HepG2 (cell line): ENCODE measurements at regions not wholly inside any gene's neighbourhood (a gene's known extent, or its start where the extent isn't known, plus 50 kb on each side); places are given as distances from the start of the nearest gene placed in this dataset.

Experiments
- ATAC-seq: fragments of 200-7000 bp; cut with Tn5 transposase; 3 replicates; pipeline ENCODE4 v1.9.1; 2020; ENCODE audit warnings: mild to moderate bottlenecking, moderate library complexity
- BruUV-seq: library from RNA; stranded (reverse); fragments of 400-500 nt; replicated peaks from 2 replicates; lab custom pipeline; 2021; lab: Mats Ljungman, UMichigan
- CTCF ChIA-PET: fragments of 300-600 bp; formaldehyde crosslinking; extraction: SDS; loops from one replicate; lab custom pipeline; 2021; ENCODE audit warnings: low total read pairs, inconsistent platforms, low intra/inter-chr PET ratio; lab: Yijun Ruan, JAX
- POLR2A ChIA-PET: fragments of 350-600 bp; sonication (Branson Sonifier 250); formaldehyde crosslinking; loops from one replicate; lab custom pipeline; 2020; ENCODE audit warnings: antibody characterized with exemption, inconsistent platforms; lab: Yijun Ruan, JAX
- DNase-seq: peaks from one replicate; pipeline ENCODE4 v3.0.0-alpha.2; 2015; ENCODE audit warnings: low spot score
- FAIRE-seq: peaks from 3 replicates; lab custom pipeline; 2011; peaks lifted over from hg19 to GRCh38; lab: Jason Lieb, UNC
- H2AFZ ChIP-seq: one replicate; pipeline ENCODE4 v1.6.1; 2011; ENCODE audit warnings: low read length, inconsistent platforms
- H3K27ac ChIP-seq: fragments of 300-600 bp; 3 replicates; pipeline ENCODE4 v1.8.0; 2011; ENCODE audit warnings: mixed run types, mild to moderate bottlenecking, mixed read lengths, low read length, inconsistent platforms; ENCODE audit not compliant: insufficient read depth; ENCODE audit errors: extremely low read length
- H3K27me3 ChIP-seq, 2 experiments: fragments of 200-600 bp in 1 of 2; 2 replicates in 1 of 2; 3 replicates in 1 of 2; pipeline versions ENCODE4 v1.6.0 to v1.8.0; 2011; ENCODE audit warnings: low read length in 2 of 2, mild to moderate bottlenecking in 2 of 2, moderate library complexity in 2 of 2, inconsistent platforms in 1 of 2; ENCODE audit not compliant: insufficient read depth in 2 of 2, control insufficient read depth in 1 of 2
- H3K36me3 ChIP-seq, 2 experiments: fragments of 200-600 bp in 1 of 2; replicated peaks in 1 of 2; 2 replicates in 1 of 2; 3 replicates in 1 of 2; pipeline versions ENCODE4 v1.5.1 to v1.8.0; 2011; ENCODE audit warnings: low read length in 2 of 2, inconsistent platforms in 1 of 2; ENCODE audit not compliant: insufficient read depth in 2 of 2, control insufficient read depth in 1 of 2
- H3K4me1 ChIP-seq: 2 replicates; pipeline ENCODE4 v1.5.1; 2012; ENCODE audit warnings: low read length, inconsistent platforms; ENCODE audit not compliant: insufficient read depth
- H3K4me2 ChIP-seq: 2 replicates; pipeline ENCODE4 v1.6.0; 2011; ENCODE audit warnings: low read depth, low read length, inconsistent platforms
- H3K4me3 ChIP-seq, 3 experiments: fragments of 200-600 bp in 1 of 3; sonication (generic), shearing (Covaris generic) in 1 of 3; replicated peaks in 1 of 3; 2 replicates each; pipeline ENCODE4 v1.5.1; 2011 to 2016; ENCODE audit warnings: low read length in 3 of 3, inconsistent platforms in 2 of 3, low read depth in 2 of 3, mild to moderate bottlenecking in 2 of 3, control low read depth in 1 of 3, mixed read lengths in 1 of 3; ENCODE audit not compliant: insufficient read depth in 1 of 3
- H3K79me2 ChIP-seq: one replicate; pipeline ENCODE4 v1.6.1; 2011; ENCODE audit warnings: low read length, inconsistent platforms; ENCODE audit not compliant: insufficient read depth
- H3K9ac ChIP-seq: 2 replicates; pipeline ENCODE4 v1.6.0; 2011; ENCODE audit warnings: mild to moderate bottlenecking, low read depth, low read length, inconsistent platforms; ENCODE audit not compliant: insufficient read depth
- H3K9me3 ChIP-seq: 2 replicates; pipeline ENCODE4 v1.5.1; 2012; ENCODE audit warnings: mild to moderate bottlenecking, low read length
- H4K20me1 ChIP-seq: 2 replicates; pipeline ENCODE4 v1.6.0; 2011; ENCODE audit warnings: inconsistent platforms, mild to moderate bottlenecking, low read length, moderate library complexity; ENCODE audit not compliant: insufficient read depth
- HNRNPH1 ChIP-seq: fragments of 200-400 bp; formaldehyde crosslinking; optimal IDR thresholded peaks from 2 replicates; pipeline ENCODE3; 2017; ENCODE audit warnings: mild to moderate bottlenecking, low read depth, low read length
- HOMEZ ChIP-seq: IDR thresholded peaks from 2 replicates; pipeline ENCODE4 v1.6.1; 2016; ENCODE audit warnings: low read depth
- IRX3 ChIP-seq: sonication (generic); formaldehyde crosslinking; IDR thresholded peaks from 2 replicates; pipeline ENCODE4 v1.8.1; 2023; ENCODE audit warnings: mild to moderate bottlenecking, low read depth, missing genetic modification reagents, borderline replicate concordance
- MYPOP ChIP-seq: sonication (generic); formaldehyde crosslinking; IDR thresholded peaks from 2 replicates; pipeline ENCODE4 v1.8.1; 2023; ENCODE audit warnings: mild to moderate bottlenecking, moderate library complexity, missing genetic modification reagents
- NFE2L2 ChIP-seq: fragments of 150-350 bp; IDR thresholded peaks from 2 replicates; pipeline ENCODE4 v1.6.1; 2014; ENCODE audit warnings: low read length
- PRDM10 ChIP-seq: sonication (generic); formaldehyde crosslinking; IDR thresholded peaks from 2 replicates; pipeline ENCODE4 v1.4.0; 2020; ENCODE audit warnings: low read depth, missing genetic modification reagents
- REST ChIP-seq, 2 experiments: IDR thresholded peaks; 2 replicates each; pipeline ENCODE4 v1.6.1; 2011 to 2012; ENCODE audit warnings: low read length in 2 of 2, borderline replicate concordance in 1 of 2, low read depth in 1 of 2, mild to moderate bottlenecking in 1 of 2, moderate library complexity in 1 of 2
- SNRNP70 ChIP-seq: fragments of 200-400 bp; formaldehyde crosslinking; IDR thresholded peaks from 2 replicates; pipeline ENCODE4 v1.6.1; 2017; ENCODE audit warnings: mild to moderate bottlenecking, low read depth, low read length, moderate library complexity
- ZNF20 ChIP-seq: sonication (generic); formaldehyde crosslinking; IDR thresholded peaks from 2 replicates; pipeline ENCODE4 v1.4.0; 2020; ENCODE audit warnings: mild to moderate bottlenecking, moderate library complexity, missing genetic modification reagents
- ZNF597 ChIP-seq: sonication (generic); formaldehyde crosslinking; IDR thresholded peaks from 2 replicates; pipeline ENCODE4 v1.5.0; 2020; ENCODE audit warnings: missing genetic modification reagents
- WGBS: methylation state at CpG from one replicate; pipeline ENCODE4 v1.1.6; 2017; ENCODE audit warnings: low lambda C conversion rate; 5-methylcytosine and 5-hydroxymethylcytosine counted together
- in situ Hi-C: cut with HindIII; loops from 2 replicates; pipeline ENCODE4 v1.10.0; 2017; ENCODE audit warnings: low pct_unique_long_range_greater_than_20kb; ENCODE audit not compliant: extremely low pct_ligation_motif_present
- intact Hi-C: fragments of 100-400 bp; cut with micrococcal nuclease; formaldehyde crosslinking; loops from one replicate; pipeline ENCODE4 v1.10.0; 2022; ENCODE audit not compliant: unreplicated experiment

GRCh38 chr15:98375513-98376340 is 272.6 kb upstream of the IGF1R start (continued):
- TF ChIP-seq HOMEZ (CRISPR knock-in tag): no peak

- Histone ChIP-seq H3K9me3 (peaks cover 11% of the 10 kb centered on the region; the same call in 1 of the 2 replicates), H3K9ac (no peak overlapping the region), H3K79me2 (no peaks in the 10 kb centered on the region), H3K27me3 (peaks cover 0 to 9% of the 10 kb centered on the region in 2 experiments; a peak in 3 of 5 replicates), H3K4me1 (no peaks in the 10 kb centered on the region), H4K20me1 (no peaks in the 10 kb centered on the region), H3K4me3 (no peak overlapping the region), H2AFZ (no peak overlapping the region), H3K36me3 (no peaks in the 10 kb centered on the region), H3K4me2 (no peak overlapping the region), H3K27ac (no peak overlapping the region)
- BruUV-seq: no TSS peak
- no peak for FAIRE-seq
- in situ Hi-C loops (no loop called here), intact Hi-C loops (no loop called here)
- ChIA-PET POLR2A (no interaction called here), CTCF (no interaction called here)
- no peak for DNase-seq
- no peak for ATAC-seq
- 0% methylated on average over 3 of the region's 3 CpGs for WGBS
- TF ChIP-seq NFE2L2: no peak
- TF ChIP-seq MYPOP (CRISPR knock-in tag): no peak
- TF ChIP-seq REST (IDR thresholded peaks at IDR 0.05; ENCODE audit: borderline replicate concordance in 1 of 2, low read depth in 1 of 2, low read length in 2 of 2): no peak
- no peak for TF ChIP-seq SNRNP70
- TF ChIP-seq IRX3 (CRISPR knock-in tag): no peak
- TF ChIP-seq PRDM10 (CRISPR knock-in tag): no peak
- TF ChIP-seq HNRNPH1: no peak
- no peak for TF ChIP-seq ZNF597 (CRISPR knock-in tag)
- TF ChIP-seq ZNF20 (CRISPR knock-in tag): no peak
Observed at GRCh38 chr15:98380721-98381120, 267.6 kb upstream of the IGF1R start.
